Activated T-helper 9 cell treated with anti-CD3 and anti-CD28 coated beads, Interleukin-2, amount 50 U/mL, for 16 hours (primary cell): ENCODE measurements at regions not wholly inside any gene's neighbourhood (a gene's known extent, or its start where the extent isn't known, plus 50 kb on each side); places are given as distances from the start of the nearest gene placed in this dataset.

Experiments
- DNase-seq: peaks from one replicate; pipeline ENCODE4 v3.0.0-alpha.2; 2020; ENCODE audit warnings: low read depth

- DNase-seq = no peak
Measured at GRCh38 chr11:112465433-112466024, 204.9 kb upstream of the PLET1 start.

GRCh38 chr11:112467721-112468120, 207.1 kb upstream of the PLET1 start:
- DNase-seq = no peak

GRCh38 chr11:112469376-112469775, 208.7 kb upstream of the PLET1 start:
- DNase-seq = no peak

- no peak for DNase-seq
Measured at GRCh38 chr11:112470355-112470754, 209.7 kb upstream of the PLET1 start.

GRCh38 chr11:112471731-112472130, 211.1 kb upstream of the PLET1 start:
- DNase-seq = no peak

- DNase-seq = no peak
Measured at GRCh38 chr11:112477152-112477551, 216.5 kb upstream of the PLET1 start.

GRCh38 chr11:112477581-112478317, 217.1 kb upstream of the PLET1 start:
- DNase-seq = no peak

GRCh38 chr11:112478806-112479205, 218.1 kb upstream of the PLET1 start:
- no peak for DNase-seq

GRCh38 chr11:112481431-112481830, 220.8 kb upstream of the PLET1 start:
- no peak for DNase-seq

GRCh38 chr11:112481893-112482292, 221.2 kb upstream of the PLET1 start:
- no peak for DNase-seq

- DNase-seq = no peak
Measured at GRCh38 chr11:112485280-112485679, 224.6 kb upstream of the PLET1 start.

- DNase-seq = no peak
Measured at GRCh38 chr11:112497826-112498225, 237.2 kb upstream of the PLET1 start.

GRCh38 chr11:112498701-112499100, 238.0 kb upstream of the PLET1 start:
- DNase-seq = no peak

- no peak for DNase-seq
Measured at GRCh38 chr11:112499153-112499880, 238.7 kb upstream of the PLET1 start.

GRCh38 chr11:112499881-112500204, 239.2 kb upstream of the PLET1 start:
- DNase-seq = no peak

GRCh38 chr11:112503410-112503809, 242.8 kb upstream of the PLET1 start:
- DNase-seq = no peak

GRCh38 chr11:112504056-112504455, 243.4 kb upstream of the PLET1 start:
- no peak for DNase-seq

GRCh38 chr11:112506852-112507251, 246.2 kb upstream of the PLET1 start:
- DNase-seq = no peak

GRCh38 chr11:112507281-112507680, 246.6 kb upstream of the PLET1 start:
- no peak for DNase-seq

GRCh38 chr11:112508750-112509149, 248.1 kb upstream of the PLET1 start:
- no peak for DNase-seq

- no peak for DNase-seq
Measured at GRCh38 chr11:112509300-112509699, 248.6 kb upstream of the PLET1 start.

GRCh38 chr11:112511271-112511670, 250.6 kb upstream of the PLET1 start:
- DNase-seq = no peak

- DNase-seq = no peak
Measured at GRCh38 chr11:112511911-112512310, 251.3 kb upstream of the PLET1 start.
